HS-5 (cell line): ENCODE measurements at regions not wholly inside any gene's neighbourhood (a gene's known extent, or its start where the extent isn't known, plus 50 kb on each side); places are given as distances from the start of the nearest gene placed in this dataset.
"Not testable (repeated sequence)": the region's sequence is repeated elsewhere in the genome, so short reads cannot be mapped to it uniquely, and the experiment has no call there.

ENCODE experiments used
- DNase-seq: peaks from one replicate; pipeline ENCODE4 v3.0.0-alpha.2; 2012; ENCODE audit warnings: low read depth

GRCh38 chr1:83086986-83087512 lies 911.9 kb downstream of the TTLL7 start:
- DNase-seq: no peak

- no peak for DNase-seq
Measured at GRCh38 chr1:83086346-83086745, 912.6 kb downstream of the TTLL7 start.

- DNase-seq: no peak
Measured at GRCh38 chr1:83083589-83084224, 915.2 kb downstream of the TTLL7 start.

GRCh38 chr1:83077411-83077810 lies 921.5 kb downstream of the TTLL7 start:
- DNase-seq: no peak

- DNase-seq: no peak
Measured at GRCh38 chr1:83075107-83075506, 923.8 kb downstream of the TTLL7 start.

GRCh38 chr1:83067954-83068353 lies 931.0 kb downstream of the TTLL7 start:
- no peak for DNase-seq

- DNase-seq: no peak
Measured at GRCh38 chr1:83065952-83066727, 932.8 kb downstream of the TTLL7 start.

GRCh38 chr1:83064589-83065242 lies 934.2 kb downstream of the TTLL7 start:
- DNase-seq: no peak

GRCh38 chr1:83060651-83061390 lies 938.1 kb downstream of the TTLL7 start:
- no peak for DNase-seq

GRCh38 chr1:83060221-83060620 lies 938.7 kb downstream of the TTLL7 start:
- no peak for DNase-seq

- DNase-seq: no peak
Measured at GRCh38 chr1:83058327-83058726, 940.6 kb downstream of the TTLL7 start.

GRCh38 chr1:83055391-83056170 lies 943.4 kb downstream of the TTLL7 start:
- DNase-seq: no peak

- DNase-seq: no peak
Measured at GRCh38 chr1:83053446-83053845, 945.5 kb downstream of the TTLL7 start.

- no peak for DNase-seq
Measured at GRCh38 chr1:83052865-83053264, 946.1 kb downstream of the TTLL7 start.

GRCh38 chr1:83051053-83051452 lies 947.9 kb downstream of the TTLL7 start:
- not testable (repeated sequence) for DNase-seq

GRCh38 chr1:83043244-83043643 lies 955.7 kb downstream of the TTLL7 start:
- DNase-seq: no peak

GRCh38 chr1:83039091-83039490 lies 959.8 kb downstream of the TTLL7 start:
- DNase-seq: not testable (repeated sequence)

GRCh38 chr1:83034851-83035250 lies 964.1 kb downstream of the TTLL7 start:
- DNase-seq: no peak

GRCh38 chr1:83033682-83034081 lies 965.2 kb downstream of the TTLL7 start:
- DNase-seq: peak; percentile 38

GRCh38 chr1:83029916-83030315 lies 969.0 kb downstream of the TTLL7 start:
- DNase-seq: no peak

- DNase-seq: no peak
Measured at GRCh38 chr1:83029050-83029449, 969.9 kb downstream of the TTLL7 start.
